K562 (cell line): ENCODE measurements at regions not wholly inside any gene's neighbourhood (a gene's known extent, or its start where the extent isn't known, plus 50 kb on each side); places are given as distances from the start of the nearest gene placed in this dataset.

Experiments used
- ATAC-seq: fragments of 200-7000 bp; cut with Tn5 transposase; 3 replicates; pipeline ENCODE4 v1.9.1; 2020; ENCODE audit warnings: moderate library complexity
- BruUV-seq: library from RNA; stranded (reverse); fragments of 400-500 nt; replicated peaks from 2 replicates; lab custom pipeline; 2021; lab: Mats Ljungman, UMichigan
- CTCF ChIA-PET: fragments of 300-600 bp; formaldehyde crosslinking; extraction: SDS; loops from one replicate; lab custom pipeline; 2021; ENCODE audit warnings: low intra/inter-chr PET ratio; lab: Yijun Ruan, JAX
- POLR2A ChIA-PET: fragments of 300-600, 350-650 bp; sonication (Branson Sonifier 250); formaldehyde crosslinking; extraction: SDS; loops from one replicate; lab custom pipeline; 2021; ENCODE audit warnings: antibody characterized with exemption, inconsistent platforms; lab: Yijun Ruan, JAX
- DNase-seq, 4 experiments: peaks; one replicate each; pipeline versions ENCODE4 v3.0.0 to v3.0.0-alpha.2; 2011 to 2018; ENCODE audit warnings: low spot score in 3 of 4, mixed read lengths in 3 of 4; ENCODE audit errors: extremely low read depth in 1 of 4
- FAIRE-seq: peaks from 2 replicates; lab custom pipeline; 2011; peaks lifted over from hg19 to GRCh38; lab: Jason Lieb, UNC
- H2AFZ ChIP-seq: 2 replicates; pipeline ENCODE4 v1.6.0; 2011; ENCODE audit warnings: low read depth, low read length, control low read depth, inconsistent platforms
- H3K27ac ChIP-seq: fragments of 200-600 bp; 3 replicates; pipeline ENCODE4 v1.8.0; 2011; ENCODE audit warnings: low read depth, mild to moderate bottlenecking, control low read depth, inconsistent platforms, low read length, moderate library complexity, mixed read lengths; ENCODE audit errors: extremely low read depth
- H3K27me3 ChIP-seq, 2 experiments: fragments of 300-600 bp in 1 of 2; 2 replicates in 1 of 2; 3 replicates in 1 of 2; pipeline versions ENCODE4 v1.6.0 to v1.8.0; 2011; ENCODE audit warnings: inconsistent platforms in 2 of 2, low read length in 2 of 2, mild to moderate bottlenecking in 1 of 2, mixed read lengths in 1 of 2, moderate library complexity in 1 of 2; ENCODE audit not compliant: control insufficient read depth in 2 of 2, insufficient read depth in 2 of 2
- H3K36me3 ChIP-seq: fragments of 300-600 bp; 3 replicates; pipeline ENCODE4 v1.8.0; 2011; ENCODE audit warnings: mild to moderate bottlenecking, low read length, inconsistent platforms; ENCODE audit not compliant: control insufficient read depth, insufficient read depth
- H3K4me1 ChIP-seq, 2 experiments: fragments of 200-600 bp in 1 of 2; replicated peaks in 1 of 2; 2 replicates in 1 of 2; 3 replicates in 1 of 2; pipeline versions ENCODE4 v1.5.1 to v1.8.0; 2011; ENCODE audit warnings: inconsistent platforms in 2 of 2, low read length in 2 of 2, mild to moderate bottlenecking in 1 of 2, mixed read lengths in 1 of 2, moderate library complexity in 1 of 2; ENCODE audit not compliant: control insufficient read depth in 2 of 2, insufficient read depth in 2 of 2
- H3K4me2 ChIP-seq: 2 replicates; pipeline ENCODE4 v1.6.1; 2011; ENCODE audit warnings: low read length, control low read depth, inconsistent platforms, mixed read lengths; ENCODE audit not compliant: insufficient read depth
- H3K4me3 ChIP-seq: fragments of 200-600 bp; sonication (generic), shearing (Covaris generic); 2 replicates; pipeline ENCODE4 v1.5.1; 2016; ENCODE audit warnings: control low read depth, inconsistent platforms
- H3K79me2 ChIP-seq: fragments of 200-600 bp; 3 replicates; pipeline ENCODE4 v1.8.0; 2011; ENCODE audit warnings: low read length, inconsistent platforms; ENCODE audit not compliant: control insufficient read depth, insufficient read depth
- H3K9ac ChIP-seq, 2 experiments: 2 replicates each; pipeline versions ENCODE4 v1.6.0 to v1.6.1; 2011; ENCODE audit warnings: low read depth in 2 of 2, low read length in 2 of 2, control low read depth in 1 of 2, inconsistent platforms in 1 of 2, mild to moderate bottlenecking in 1 of 2, mixed read lengths in 1 of 2; ENCODE audit not compliant: insufficient read depth in 1 of 2
- H3K9me1 ChIP-seq: one replicate; pipeline ENCODE4 v1.6.0; 2011; ENCODE audit warnings: inconsistent platforms, mild to moderate bottlenecking, low read length, moderate library complexity; ENCODE audit not compliant: control insufficient read depth, insufficient read depth
- H3K9me3 ChIP-seq: replicated peaks from 2 replicates; pipeline ENCODE4 v1.5.1; 2011; ENCODE audit warnings: low read depth, low read length, inconsistent platforms; ENCODE audit not compliant: control insufficient read depth, insufficient read depth
- H4K20me1 ChIP-seq: replicated peaks from 2 replicates; pipeline ENCODE4 v1.6.1; 2011; ENCODE audit warnings: low read length, inconsistent platforms, mixed read lengths; ENCODE audit not compliant: control insufficient read depth, insufficient read depth
- AFF1 ChIP-seq, 2 experiments: fragments of 450-650 bp; IDR thresholded peaks; 2 replicates each; pipeline ENCODE4 v1.6.1; 2018; ENCODE audit warnings: mild to moderate bottlenecking in 2 of 2, low read depth in 1 of 2; ENCODE audit not compliant: partially characterized antibody in 2 of 2
- ATF1 ChIP-seq, 2 experiments: fragments of 450-650 bp in 1 of 2; IDR thresholded peaks; 2 replicates each; pipeline ENCODE4 v1.6.1; 2016; ENCODE audit warnings: missing compliant biosample characterization in 1 of 2, missing genetic modification characterization in 1 of 2
- CBX3 ChIP-seq, 2 experiments: IDR thresholded peaks; 1 replicate in 1 of 2; 2 replicates in 1 of 2; pipeline ENCODE4 v1.6.1; 2012; ENCODE audit warnings: inconsistent platforms in 2 of 2, low read length in 2 of 2, borderline replicate concordance in 1 of 2, control low read depth in 1 of 2
- FOXJ2 ChIP-seq: fragments of 200-800 bp; sonication (Bioruptor generic); IDR thresholded peaks from 2 replicates; pipeline ENCODE4 v1.6.1; 2016; ENCODE audit warnings: missing genetic modification characterization, missing compliant biosample characterization
- FOXK2 ChIP-seq, 2 experiments: fragments of 450-650 bp; IDR thresholded peaks in 1 of 2; conservative IDR thresholded peaks in 1 of 2; 2 replicates each; pipeline ENCODE4 v1.6.1; 2016; ENCODE audit warnings: low read depth in 2 of 2, mild to moderate bottlenecking in 1 of 2
- MAZ ChIP-seq, 2 experiments: fragments of 450-650 bp in 1 of 2; sonication (generic) in 1 of 2; formaldehyde crosslinking; IDR thresholded peaks in 1 of 2; conservative IDR thresholded peaks in 1 of 2; 2 replicates each; pipeline versions ENCODE4 v1.4.0 to v1.5.0; 2020; ENCODE audit warnings: mild to moderate bottlenecking in 1 of 2, missing genetic modification reagents in 1 of 2
- NR0B1 ChIP-seq: fragments of 450-650 bp; IDR thresholded peaks from one replicate; pipeline ENCODE4 v1.6.1; 2018; ENCODE audit warnings: mild to moderate bottlenecking, moderate library complexity; ENCODE audit not compliant: partially characterized antibody
- PHF21A ChIP-seq: fragments of 450-650 bp; IDR thresholded peaks from 2 replicates; pipeline ENCODE4 v1.6.1; 2017; ENCODE audit warnings: low read depth, borderline replicate concordance
- ZNF354B ChIP-seq: fragments of 250-450 bp; sonication (Bioruptor Pico); IDR thresholded peaks from 2 replicates; pipeline ENCODE4 v1.4.0; 2020
- ZNF609 ChIP-seq: sonication (generic); formaldehyde crosslinking; IDR thresholded peaks from 2 replicates; pipeline ENCODE4 v1.8.1; 2023; ENCODE audit warnings: missing genetic modification reagents, mild to moderate bottlenecking, borderline replicate concordance
- ZNF764 ChIP-seq: fragments of 250-450 bp; sonication (Bioruptor Pico); IDR thresholded peaks from 2 replicates; pipeline ENCODE4 v1.4.0; 2020; ENCODE audit warnings: low read depth, mild to moderate bottlenecking, moderate library complexity
- WGBS: fragments of 100-300 bp; shearing (Covaris generic); methylation state at CpG from one replicate; pipeline ENCODE4 v1.1.6; 2016; ENCODE audit warnings: low coverage, mixed read lengths; ENCODE audit not compliant: insufficient coverage; ENCODE audit errors: missing lambda C conversion rate; 5-methylcytosine and 5-hydroxymethylcytosine counted together
- in situ Hi-C: fragments of 300-500 bp; cut with MboI; formaldehyde crosslinking; loops from 4 replicates; pipeline ENCODE4 v1.15.0; 2018; ENCODE audit warnings: inconsistent platforms, mixed read lengths
- intact Hi-C: fragments of 100-400 bp; cut with micrococcal nuclease; formaldehyde crosslinking; loops from 2 replicates; pipeline ENCODE4 v1.14.2; 2022

- H3K27ac ChIP-seq: no peak overlapping the region
- H3K4me2 ChIP-seq: no peak overlapping the region
- POLR2A ChIA-PET: interaction anchor here (0.6 to 1.4 kb wide), 3 partner anchors 12 to 229 kb away, joined by 3 read pairs; no protein-coding TSS in a partner anchor
- H3K4me1 ChIP-seq: no peaks in the 10 kb centered on the region
- no peak overlapping the region for H3K4me3 ChIP-seq
- H3K79me2 ChIP-seq: no peaks in the 10 kb centered on the region
- in situ Hi-C loops (no loop called here), intact Hi-C loops (no loop called here)
- no peaks in the 10 kb centered on the region for H3K36me3 ChIP-seq
- CTCF ChIA-PET: no interaction called here
- peaks cover 8 to 13% of the 10 kb centered on the region in 2 experiments; a peak in 4 of 5 replicates for H3K27me3 ChIP-seq
- H3K9me3 ChIP-seq: no peaks in the 10 kb centered on the region
- TF ChIP-seq AFF1 (IDR thresholded peaks at IDR 0.05; ENCODE audit: low read depth in 1 of 2, partially characterized antibody in 2 of 2) (no peak), FOXJ2 (tag) (no peak), NR0B1 (no peak), ZNF609 (no peak), PHF21A (no peak), ATF1 (CRISPR knock-in tag; IDR thresholded peaks at IDR 0.05) (no peak), ATF1 (tag; IDR thresholded peaks at IDR 0.05) (no peak), ZNF354B (CRISPR knock-in tag) (no peak), CBX3 (IDR thresholded peaks at IDR 0.05; ENCODE audit: borderline replicate concordance in 1 of 2, low read length in 2 of 2) (no peak), ZNF764 (CRISPR knock-in tag) (no peak), FOXK2 (conservative IDR thresholded peaks at IDR 0.05 in 1 of 2, IDR thresholded peaks at IDR 0.05 in 1 of 2; ENCODE audit: low read depth in 2 of 2) (no peak), MAZ (CRISPR knock-in tag; conservative IDR thresholded peaks at IDR 0.05 in 1 of 2, IDR thresholded peaks at IDR 0.05 in 1 of 2) (no peak)
- H4K20me1 ChIP-seq: no peaks in the 10 kb centered on the region
- no peak for FAIRE-seq
- ATAC-seq: no peak
- H2AFZ ChIP-seq: no peak overlapping the region
- H3K9ac ChIP-seq: no peak overlapping the region
- BruUV-seq: no TSS peak
- DNase-seq: no peak
- WGBS: 2% methylated on average over 6 of the region's 6 CpGs
- H3K9me1 ChIP-seq: no peaks in the 10 kb centered on the region
Measured at GRCh38 chr2:175557810-175558377, 376.4 kb upstream of the ATP5MC3 start.
